ENCODE measurements at regions not wholly inside any gene's neighbourhood (a gene's known extent, or its start where the extent isn't known, plus 50 kb on each side); places are given as distances from the start of the nearest gene placed in this dataset.

- TF ChIP-seq RARB (CRISPR knock-in tag; IDR thresholded peaks at IDR 0.05) = no peak
- TF ChIP-seq PPARA (CRISPR knock-in tag; IDR thresholded peaks at IDR 0.05; ENCODE audit: borderline replicate concordance) = no peak
- no peak for TF ChIP-seq CSDC2 (CRISPR knock-in tag; IDR thresholded peaks at IDR 0.05)
- TF ChIP-seq ZFP3 (CRISPR knock-in tag; IDR thresholded peaks at IDR 0.05) = no peak
- no peak for TF ChIP-seq ZC3H10 (CRISPR knock-in tag; IDR thresholded peaks at IDR 0.05)
- TF ChIP-seq, protein P1, sequence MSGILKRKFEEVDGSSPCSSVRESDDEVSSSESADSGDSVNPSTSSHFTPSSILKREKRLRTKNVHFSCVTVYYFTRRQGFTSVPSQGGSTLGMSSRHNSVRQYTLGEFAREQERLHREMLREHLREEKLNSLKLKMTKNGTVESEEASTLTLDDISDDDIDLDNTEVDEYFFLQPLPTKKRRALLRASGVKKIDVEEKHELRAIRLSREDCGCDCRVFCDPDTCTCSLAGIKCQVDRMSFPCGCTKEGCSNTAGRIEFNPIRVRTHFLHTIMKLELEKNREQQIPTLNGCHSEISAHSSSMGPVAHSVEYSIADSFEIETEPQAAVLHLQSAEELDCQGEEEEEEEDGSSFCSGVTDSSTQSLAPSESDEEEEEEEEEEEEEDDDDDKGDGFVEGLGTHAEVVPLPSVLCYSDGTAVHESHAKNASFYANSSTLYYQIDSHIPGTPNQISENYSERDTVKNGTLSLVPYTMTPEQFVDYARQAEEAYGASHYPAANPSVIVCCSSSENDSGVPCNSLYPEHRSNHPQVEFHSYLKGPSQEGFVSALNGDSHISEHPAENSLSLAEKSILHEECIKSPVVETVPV (CRISPR knock-in tag; IDR thresholded peaks at IDR 0.05) = no peak
- no peak for TF ChIP-seq BACH2 (CRISPR knock-in tag; IDR thresholded peaks at IDR 0.05; ENCODE audit: borderline replicate concordance)
- TF ChIP-seq, protein P2, sequence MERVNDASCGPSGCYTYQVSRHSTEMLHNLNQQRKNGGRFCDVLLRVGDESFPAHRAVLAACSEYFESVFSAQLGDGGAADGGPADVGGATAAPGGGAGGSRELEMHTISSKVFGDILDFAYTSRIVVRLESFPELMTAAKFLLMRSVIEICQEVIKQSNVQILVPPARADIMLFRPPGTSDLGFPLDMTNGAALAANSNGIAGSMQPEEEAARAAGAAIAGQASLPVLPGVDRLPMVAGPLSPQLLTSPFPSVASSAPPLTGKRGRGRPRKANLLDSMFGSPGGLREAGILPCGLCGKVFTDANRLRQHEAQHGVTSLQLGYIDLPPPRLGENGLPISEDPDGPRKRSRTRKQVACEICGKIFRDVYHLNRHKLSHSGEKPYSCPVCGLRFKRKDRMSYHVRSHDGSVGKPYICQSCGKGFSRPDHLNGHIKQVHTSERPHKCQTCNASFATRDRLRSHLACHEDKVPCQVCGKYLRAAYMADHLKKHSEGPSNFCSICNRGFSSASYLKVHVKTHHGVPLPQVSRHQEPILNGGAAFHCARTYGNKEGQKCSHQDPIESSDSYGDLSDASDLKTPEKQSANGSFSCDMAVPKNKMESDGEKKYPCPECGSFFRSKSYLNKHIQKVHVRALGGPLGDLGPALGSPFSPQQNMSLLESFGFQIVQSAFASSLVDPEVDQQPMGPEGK (CRISPR knock-in tag; IDR thresholded peaks at IDR 0.05; ENCODE audit: borderline replicate concordance) = no peak
- TF ChIP-seq OSR1 (CRISPR knock-in tag; IDR thresholded peaks at IDR 0.05) = no peak
Measured at GRCh38 chr18:44409515-44409914, 271.2 kb upstream of the SETBP1 start.

Measured in SK-N-SH treated with all-trans-retinoic acid at 6 μM for 48 hours (cell line).